Suppressor macrophage treated with lipopolysaccharide for 1 hour (primary cell): ENCODE measurements at regions not wholly inside any gene's neighbourhood (a gene's known extent, or its start where the extent isn't known, plus 50 kb on each side); places are given as distances from the start of the nearest gene placed in this dataset.
"Not testable (repeated sequence)": the region's sequence is repeated elsewhere in the genome, so short reads cannot be mapped to it uniquely, and the experiment has no call there.

Source experiments
- DNase-seq, 3 donors: peaks; one replicate each; pipeline ENCODE4 v3.0.0-alpha.2; 2020 to 2022

DNA sequence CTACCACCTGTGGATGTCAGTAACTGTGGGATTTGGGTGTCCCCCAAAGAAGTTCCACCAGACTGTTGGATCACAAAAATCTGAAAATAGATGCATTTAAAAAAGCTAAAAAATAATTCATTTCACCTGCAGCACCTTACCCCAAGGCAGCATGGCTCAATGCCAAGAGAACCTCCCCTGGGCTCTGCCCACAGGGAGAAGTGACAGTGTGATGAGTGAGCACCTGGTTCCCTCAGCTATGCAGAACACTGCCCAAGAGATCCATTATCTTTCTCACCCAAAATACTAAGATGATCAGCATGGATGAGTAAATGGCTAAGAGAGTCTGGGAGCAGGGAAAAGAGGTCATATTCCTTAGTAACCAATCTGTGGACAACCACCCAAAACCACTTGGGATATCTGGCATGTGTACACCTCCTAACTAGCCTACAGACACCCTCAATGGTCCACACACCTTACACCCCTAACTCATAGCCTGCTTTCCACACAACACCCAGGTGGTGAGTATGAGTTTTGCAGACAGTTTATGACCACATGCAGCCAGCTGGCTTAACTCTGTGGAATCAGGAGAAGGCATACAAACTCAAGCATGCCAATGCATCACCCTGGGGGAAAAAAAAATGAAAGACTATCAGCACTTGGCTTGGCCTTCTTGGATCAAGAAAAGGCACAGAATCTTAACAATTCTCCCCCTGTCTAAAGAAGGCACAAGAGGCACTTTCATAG is 416.5 kb upstream of the SMIM31 start:
- no peak for DNase-seq

DNA sequence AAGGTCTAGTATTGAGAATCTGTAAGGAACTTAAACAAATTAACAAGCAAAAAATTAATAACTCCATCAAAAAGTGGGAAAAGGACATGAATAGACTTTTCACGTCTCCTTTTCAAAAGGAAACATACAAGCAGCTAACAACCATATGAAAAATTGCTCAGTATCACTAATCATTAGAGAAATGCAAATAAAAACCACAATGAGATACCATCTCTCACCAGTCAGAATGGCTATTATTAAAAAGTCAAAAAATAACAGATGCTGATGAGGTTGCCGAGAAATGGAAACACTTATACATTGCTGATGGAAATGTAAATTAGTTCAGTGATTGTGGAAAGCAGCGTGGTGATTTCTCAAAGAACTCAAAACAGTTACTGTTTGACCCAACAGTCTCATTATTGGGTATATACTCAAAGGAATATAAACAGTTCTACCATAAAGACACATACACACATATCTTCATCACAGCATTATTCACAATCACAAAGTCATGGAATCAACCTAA is 410.4 kb upstream of the SMIM31 start:
- no peak for DNase-seq

DNA sequence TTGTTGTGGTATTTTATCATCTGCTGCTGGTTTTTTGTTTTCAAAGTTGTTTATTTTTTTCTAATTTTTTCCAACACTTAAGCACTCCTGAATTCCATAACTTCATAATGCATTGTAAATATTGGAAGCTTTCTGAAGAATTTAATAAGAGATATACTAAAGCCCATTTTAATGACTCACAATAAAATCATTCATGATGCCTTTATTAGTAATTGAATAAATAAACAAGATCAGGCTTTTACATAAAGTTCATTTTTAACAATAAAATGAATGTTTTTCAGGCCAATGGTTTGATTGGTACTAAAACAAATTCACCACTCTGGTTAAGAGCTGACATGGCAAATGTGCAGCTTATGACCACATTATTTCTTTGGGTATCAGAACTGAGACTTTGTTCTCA is 408.2 kb upstream of the SMIM31 start:
- DNase-seq = no peak

DNA sequence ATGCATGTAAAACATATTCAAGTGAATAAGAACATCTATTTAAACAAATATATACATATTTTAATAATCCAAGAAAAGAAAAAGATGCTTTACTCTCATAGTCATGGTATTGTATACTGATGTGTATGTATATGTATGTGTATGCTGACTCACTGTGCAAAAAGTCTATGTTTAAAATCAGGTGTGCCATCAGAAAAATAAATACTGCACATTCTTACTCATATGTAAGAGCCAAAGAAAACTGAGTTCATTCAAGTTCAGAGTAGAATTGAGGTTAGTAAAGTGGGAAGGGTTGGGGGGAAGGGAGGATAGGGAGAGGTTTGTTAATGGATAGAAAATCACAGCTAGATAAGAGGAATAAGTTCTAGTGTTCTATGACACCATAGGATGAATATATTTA is 403.9 kb upstream of the SMIM31 start:
- DNase-seq = no peak

DNA sequence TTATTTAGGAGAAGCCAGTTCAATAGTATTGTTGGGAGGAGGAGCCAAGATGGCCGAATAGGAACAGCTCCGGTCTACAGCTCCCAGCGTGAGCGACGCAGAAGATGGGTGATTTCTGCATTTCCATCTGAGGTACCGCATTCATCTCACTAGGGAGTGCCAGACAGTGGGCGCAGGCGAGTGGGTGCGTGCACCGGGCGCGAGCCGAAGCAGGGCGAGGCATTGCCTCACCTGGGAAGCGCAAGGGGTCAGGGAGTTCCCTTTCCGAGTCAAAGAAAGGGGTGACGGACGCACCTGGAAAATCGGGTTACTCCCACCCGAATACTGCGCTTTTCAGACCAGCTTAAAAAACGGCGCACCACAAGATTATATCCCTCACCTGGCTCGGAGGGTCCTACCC is 403.2 kb upstream of the SMIM31 start:
- not testable (repeated sequence) for DNase-seq

DNA sequence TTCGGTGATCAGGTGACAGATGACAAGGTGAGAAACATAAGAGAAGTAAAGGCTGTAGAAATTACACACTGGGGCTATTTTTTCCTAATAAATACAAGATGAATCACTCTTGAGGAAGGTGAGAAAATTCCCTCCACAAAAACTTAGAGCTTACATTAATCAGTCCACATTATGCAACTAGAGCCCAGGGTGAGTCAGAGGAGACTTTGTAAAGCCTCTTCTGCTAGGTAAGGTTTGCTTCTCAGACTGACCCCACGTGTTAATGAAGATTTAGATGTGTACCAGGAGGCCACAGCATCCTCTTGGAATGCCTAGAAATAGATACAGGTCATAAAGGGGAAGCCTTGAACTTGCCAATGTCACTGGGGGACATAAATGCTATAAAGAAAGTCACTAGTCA is 396.0 kb upstream of the SMIM31 start:
- DNase-seq = no peak

DNA sequence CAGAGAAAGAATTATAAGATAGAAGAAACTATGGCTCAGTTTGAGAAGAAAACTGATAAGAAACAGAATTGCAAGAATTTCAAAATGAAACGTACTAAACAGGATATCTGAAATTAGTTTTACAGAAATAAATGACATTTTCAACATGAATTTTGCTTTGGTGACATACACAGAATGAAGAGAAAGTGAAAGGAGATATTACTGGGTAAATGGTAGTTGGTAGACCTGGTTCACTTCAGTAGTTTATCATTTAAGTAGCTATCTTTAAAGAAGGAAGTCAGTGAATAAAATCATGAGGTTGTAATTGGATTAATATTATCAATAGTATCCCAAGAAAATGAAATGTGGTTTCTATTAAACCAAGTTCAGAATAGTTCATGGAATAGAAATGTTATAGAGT is 395.5 kb upstream of the SMIM31 start:
- no peak for DNase-seq

DNA sequence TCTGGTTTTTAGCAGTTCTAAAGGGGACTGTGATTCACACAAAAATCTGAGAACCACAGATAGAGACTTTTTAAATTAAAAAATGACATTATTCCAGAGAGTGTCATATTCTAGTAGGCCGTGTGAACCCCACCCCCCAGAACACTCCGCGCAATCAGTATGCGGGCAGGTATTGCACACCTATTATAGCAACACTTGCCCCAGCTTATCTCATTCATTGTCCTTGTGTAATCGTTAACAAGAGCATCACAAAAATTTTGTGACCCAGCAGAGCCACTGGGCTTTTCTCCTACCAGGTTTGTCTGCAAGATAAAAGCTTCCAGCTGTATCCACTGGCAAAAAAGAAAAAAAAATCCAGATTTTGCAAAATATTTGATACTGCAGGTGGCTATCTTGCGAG is 394.1 kb upstream of the SMIM31 start:
- DNase-seq = no peak

DNA sequence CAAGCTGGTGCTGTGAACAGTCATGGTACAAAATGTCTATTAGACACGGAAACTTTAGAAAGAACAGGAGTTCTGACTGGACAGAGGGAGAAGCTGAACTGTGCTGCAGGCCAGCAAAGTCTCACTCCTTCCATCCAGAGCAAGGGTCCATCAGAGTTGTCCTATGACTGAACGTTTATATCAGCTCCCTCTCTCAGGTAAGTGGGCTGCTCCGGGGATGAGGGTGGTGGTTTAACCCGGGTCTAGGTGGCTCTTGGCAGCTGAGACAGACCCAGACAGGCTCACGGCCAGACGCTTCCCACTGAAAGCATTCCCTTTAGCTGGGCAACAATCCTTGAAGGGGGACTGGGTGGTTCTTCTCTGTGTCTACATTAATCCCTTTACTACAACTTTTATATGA is 385.0 kb upstream of the SMIM31 start:
- DNase-seq = no peak

DNA sequence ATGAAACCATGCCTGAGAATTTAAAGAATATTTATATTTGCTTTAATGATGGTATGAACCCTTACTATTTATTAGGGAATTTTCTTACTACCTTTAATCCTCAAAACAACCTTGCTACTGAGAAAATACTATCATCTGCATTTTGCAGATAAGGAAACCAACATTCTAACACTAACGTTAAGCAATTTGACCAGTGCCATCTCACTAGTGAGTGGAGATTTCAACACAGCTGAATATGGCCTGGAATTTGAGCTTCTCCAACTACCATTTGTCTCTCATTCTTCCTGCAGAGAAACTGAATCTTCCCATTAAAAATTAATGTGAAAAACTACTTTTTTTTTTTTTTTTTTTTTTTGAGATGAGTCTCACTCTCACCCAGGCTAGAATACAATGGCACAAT is 380.9 kb upstream of the SMIM31 start:
- DNase-seq = no peak

DNA sequence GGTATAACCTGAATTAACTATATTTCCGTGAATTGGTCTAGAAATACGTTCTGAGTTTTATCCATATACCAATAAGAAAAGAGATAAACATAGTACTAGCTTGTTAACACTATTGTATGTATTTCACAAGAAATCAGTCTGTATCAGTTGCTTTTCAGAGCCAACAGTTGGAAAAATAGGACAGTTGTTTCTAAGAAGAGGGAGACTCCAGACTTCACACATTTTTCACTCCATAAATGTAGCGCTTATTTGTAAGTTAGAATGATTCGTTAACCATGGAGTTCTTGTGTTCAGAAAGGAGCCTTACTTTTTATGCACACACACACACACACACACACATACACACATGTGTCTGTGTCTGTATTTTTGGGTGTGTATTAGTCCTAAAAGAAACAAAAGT is 376.7 kb upstream of the SMIM31 start:
- DNase-seq = no peak

DNA sequence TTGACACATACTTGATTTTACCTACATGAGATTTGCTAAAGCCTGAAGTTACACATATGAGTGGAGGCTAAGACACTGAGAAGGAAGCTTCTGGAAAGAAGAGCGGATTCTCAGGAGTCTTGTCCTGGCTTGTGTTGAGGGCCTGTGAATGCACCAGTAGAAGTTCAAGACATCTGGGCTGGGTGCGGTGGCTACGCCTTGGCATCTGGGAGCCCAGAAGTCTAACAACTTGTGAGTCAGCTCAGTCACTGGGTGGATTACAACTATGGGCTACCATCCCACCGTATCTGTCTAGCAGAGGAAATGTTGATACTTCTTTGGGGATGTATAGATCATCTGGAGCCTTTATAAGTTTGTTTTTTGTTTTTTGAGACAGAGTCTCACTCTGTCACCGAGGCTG is 375.6 kb upstream of the SMIM31 start:
- no peak for DNase-seq

DNA sequence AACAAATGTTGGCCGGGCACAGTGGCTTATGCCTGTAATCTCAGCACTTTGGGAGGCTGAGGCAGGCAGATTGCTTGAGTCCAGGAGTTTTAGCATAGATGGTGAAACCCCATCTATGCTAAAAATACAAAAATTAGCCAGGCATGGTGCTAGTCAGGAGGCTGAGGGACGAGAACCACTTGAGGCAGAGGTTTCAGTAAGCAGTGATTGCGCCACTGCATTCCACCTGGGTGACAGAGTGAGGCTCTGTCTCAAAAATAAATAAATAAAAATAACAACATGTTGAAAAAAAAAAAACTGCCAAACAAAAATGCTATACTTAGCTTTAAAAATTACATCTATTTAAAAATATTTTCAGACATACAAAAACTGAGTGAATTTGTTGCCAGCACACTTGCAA is 374.2 kb upstream of the SMIM31 start:
- no peak for DNase-seq

DNA sequence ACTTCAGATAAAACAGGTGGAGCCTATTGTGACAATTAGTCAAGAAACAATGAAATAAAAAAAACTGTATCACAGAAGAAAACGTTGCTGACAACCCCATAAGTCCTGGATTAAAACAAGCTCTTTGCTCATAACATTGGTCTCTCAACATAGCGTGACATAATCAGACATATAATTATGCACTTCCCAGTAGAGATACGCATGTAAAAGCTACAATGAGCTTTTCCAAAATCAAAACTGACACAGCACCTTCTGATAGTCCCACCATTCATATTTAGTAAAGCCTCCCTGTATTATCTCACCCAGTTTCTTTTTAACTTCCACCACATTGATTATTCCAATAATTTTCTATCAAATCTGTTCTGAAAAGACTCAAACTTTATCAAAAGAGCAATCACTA is 372.1 kb upstream of the SMIM31 start:
- DNase-seq = no peak

DNA sequence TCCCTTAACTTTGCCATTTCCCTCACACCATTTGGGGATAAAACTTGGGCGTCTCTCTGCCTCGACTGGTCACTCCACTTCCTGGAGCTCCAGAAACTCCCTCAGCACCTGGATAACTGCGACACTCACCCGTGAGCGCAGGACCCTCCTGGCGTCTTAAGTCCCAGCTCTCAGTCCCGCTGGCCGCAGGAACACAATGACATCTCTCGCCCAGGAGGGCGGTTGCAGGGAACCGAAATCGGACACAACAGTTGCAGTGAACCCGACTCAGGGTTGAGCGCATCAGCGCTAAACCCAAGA is 370.9 kb upstream of the SMIM31 start:
- no peak for DNase-seq

DNA sequence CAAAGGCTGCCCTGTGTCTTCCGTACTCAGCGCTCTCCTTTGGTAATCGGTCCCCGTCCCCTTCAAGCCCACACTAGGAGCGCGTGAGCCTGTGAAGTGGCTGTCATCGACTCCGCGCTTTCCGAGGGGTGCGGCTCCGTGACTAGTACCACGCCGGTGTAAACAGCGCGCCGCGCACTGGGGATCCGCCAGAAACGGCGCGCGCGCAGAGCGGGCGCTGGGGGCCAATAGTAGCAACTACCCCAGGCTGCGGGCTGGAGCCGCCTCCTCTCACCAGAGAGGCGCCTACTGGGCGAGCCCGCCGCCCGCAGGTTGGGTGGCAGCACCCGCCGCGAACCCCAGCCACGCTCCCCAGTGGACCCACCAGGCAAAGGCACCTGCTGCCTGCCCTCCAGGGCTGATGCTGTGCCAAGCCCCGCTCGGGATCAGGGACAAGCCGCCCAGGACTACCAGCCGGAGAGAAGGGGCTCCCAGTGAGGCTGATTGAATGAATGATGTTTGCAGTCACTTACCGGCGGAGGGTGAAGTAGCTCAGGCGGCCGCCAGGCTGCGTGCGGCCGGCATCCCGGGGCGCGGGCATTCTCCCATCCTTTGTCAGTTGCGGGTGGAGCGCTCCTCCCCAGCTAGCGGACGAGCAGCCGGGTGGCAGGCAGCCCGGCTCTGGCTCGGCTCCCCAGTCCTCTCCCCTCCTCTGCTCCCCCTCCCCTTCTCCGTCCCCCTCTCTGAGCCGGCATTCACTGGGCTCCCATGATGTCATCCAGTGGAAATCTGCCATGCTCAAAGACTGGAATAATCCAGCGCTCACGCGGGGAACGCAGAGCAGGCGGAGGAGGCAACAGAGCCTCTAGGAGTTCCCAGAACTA is 370.3 kb upstream of the SMIM31 start:
- DNase-seq = no peak

DNA sequence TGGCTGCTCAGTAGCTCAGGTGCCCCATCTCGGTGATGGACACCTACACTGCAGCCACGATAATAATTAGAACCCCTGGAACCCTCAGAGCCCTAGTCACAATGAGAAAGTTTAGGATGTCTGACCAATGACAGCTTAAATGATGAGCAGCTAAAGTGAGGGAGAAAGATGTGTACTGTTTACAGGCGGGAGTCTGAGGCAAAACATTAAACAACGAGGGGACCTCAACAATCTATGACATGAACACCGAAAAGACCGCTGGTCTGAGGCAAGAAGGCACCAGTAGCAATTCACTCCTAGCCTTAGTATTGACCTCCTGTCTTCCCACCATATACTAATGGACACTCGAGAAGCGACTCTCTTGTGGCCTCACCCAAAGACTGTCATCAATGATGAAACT is 369.5 kb upstream of the SMIM31 start:
- DNase-seq = no peak

DNA sequence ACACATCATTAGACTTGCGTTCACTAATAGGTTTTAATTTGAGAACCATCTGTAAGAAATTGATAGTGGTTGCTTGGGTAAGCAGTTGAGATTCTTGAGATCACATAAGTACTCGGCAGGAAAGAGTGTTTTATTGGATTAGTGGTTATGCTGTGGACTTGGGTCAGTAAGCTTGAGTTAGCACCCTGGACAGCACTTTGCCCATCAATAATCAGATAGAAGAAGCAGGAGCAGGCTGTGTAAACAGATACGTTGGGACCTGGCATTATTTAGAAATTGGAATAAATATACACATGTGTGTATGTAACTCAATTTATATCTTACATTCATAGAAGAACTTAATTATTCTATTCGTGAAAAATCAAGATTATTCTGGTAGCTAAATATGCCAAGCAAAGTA is 357.5 kb upstream of the SMIM31 start:
- DNase-seq = no peak

DNA sequence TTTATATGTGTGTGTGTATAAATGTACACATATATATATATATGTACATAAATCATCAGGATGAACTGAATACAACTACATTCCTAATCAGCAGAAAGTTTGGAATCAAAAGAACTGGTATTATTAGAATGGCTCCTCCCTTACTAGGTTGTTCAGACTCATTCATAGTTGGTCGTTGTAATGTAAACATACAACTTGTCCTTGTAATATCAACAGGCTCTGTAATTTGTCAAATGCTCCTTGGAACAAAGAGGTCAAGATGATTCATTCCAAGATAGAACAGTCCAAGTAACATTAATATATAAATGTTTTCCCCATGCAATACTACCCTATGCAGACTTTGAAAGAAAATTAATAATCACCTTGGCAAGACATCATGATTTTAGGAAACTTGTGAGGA is 351.4 kb upstream of the SMIM31 start:
- no peak for DNase-seq

DNA sequence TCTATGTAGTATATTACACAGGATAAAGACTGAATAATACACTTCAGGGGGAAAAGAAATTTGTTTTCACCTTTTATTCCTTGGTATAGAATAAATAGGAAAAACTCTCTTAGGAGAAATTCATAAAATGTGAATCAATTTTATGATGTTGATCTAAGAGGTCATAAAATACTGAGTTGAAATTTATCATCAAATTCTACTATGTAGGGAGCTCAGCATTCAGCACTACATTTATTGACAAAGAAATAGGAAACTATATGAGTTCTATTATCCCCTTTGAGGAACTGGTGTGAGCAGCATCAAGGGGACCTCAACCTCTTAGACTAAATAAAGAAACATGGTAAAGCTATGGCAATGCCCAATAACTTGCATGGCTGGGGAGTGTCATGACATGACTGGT is 348.2 kb upstream of the SMIM31 start:
- DNase-seq = no peak

DNA sequence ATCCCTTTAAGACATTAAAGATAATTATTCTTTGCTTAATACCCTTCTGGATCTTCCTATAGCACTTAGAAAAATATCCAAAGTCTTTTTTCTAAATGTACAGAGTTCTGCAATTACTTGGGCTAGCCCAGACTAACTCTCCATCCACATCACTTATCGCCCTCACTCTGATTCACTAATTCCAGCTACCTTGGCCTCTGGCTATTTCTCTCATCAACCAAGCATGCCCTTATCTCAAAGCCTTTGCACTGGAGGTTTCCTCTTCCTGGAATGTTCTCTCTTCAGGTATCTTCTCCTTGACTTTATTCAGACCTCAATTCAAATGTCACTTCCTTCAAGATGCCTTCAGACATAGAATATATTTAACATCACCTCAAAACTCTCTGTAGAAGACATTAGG is 345.1 kb upstream of the SMIM31 start:
- no peak for DNase-seq

DNA sequence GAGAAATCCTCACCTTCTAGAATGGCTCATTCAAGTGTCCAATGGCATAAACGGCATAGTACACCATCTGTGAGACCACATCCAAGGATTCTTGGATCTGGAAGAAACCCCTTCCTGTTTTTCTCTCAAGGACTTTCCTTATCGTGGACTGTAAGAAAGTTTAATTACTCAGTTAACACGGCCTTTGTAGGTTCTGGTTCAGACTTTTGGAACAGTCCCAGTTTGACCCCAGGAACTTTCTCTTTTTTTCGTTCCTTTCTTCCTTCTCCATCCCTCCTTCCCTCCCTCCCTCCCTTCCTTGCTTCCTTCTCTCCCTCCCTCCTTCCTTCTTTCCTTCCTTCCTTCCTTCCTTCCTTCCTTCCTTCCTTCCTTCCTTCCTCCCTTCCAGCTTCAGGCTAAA is 343.5 kb upstream of the SMIM31 start:
- DNase-seq = no peak

DNA sequence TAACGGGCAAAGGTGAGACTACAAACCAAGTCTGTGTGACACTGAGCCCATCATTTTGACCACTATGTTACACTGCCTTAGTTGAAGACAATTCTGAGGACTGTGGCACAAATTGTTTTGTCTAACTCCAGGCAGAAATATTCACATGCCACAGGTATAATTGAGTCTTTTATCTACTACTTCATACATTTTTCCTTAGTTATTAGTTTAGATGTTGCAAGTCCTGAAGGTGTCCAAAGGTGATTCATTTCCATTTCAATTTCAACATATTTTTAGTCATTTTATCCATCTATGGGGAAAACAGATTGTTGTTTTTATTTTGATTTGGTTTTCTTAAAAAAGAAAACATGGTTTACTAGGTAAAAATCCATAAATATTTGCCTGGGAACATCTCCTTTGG is 341.7 kb upstream of the SMIM31 start:
- no peak for DNase-seq

DNA sequence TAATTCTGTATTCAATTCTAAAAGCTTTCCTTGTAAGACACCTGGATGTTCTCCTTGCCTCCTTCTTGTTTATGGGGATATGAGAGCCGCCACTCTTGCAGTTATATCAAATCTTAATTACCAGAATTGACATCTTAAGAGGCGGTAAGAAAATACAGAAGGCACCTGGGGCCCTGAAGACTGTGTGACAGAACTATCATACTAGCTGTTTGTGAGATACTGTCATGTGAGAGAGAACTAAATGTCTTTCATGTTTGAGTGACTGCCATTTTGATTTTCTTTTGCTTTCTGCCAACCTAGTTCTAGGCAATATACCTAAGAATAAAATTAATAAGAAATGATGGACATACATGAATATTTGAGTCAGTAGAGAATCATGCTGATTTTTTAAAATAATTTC is 340.2 kb upstream of the SMIM31 start:
- DNase-seq = no peak

DNA sequence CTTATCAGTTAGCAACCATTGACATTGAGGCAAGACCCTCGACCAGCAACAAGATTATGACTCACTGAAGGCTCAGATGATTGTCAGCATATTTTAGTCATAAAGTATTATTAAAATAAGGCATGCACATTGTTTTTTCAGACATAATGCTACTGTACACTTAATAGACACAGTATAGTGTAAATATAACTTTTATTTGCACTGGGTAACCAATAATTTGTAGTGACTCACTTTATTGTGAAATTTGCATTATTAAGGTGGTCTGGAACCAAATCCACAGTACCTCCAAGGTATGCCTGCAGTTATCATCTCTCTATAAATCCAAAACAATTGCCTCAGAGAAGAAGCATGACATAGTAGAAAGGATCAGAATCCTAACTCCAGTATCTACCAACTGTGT is 330.1 kb upstream of the SMIM31 start:
- no peak for DNase-seq
